MM.1S (cell line): ENCODE measurements at regions not wholly inside any gene's neighbourhood (a gene's known extent, or its start where the extent isn't known, plus 50 kb on each side); places are given as distances from the start of the nearest gene placed in this dataset.

Experiments
- CTCF ChIP-seq: fragments of 300-600 bp; sonication (generic); IDR thresholded peaks from 2 replicates; pipeline ENCODE4 v1.5.1; 2016; ENCODE audit warnings: antibody characterized with exemption, low read length, mixed read lengths
- EZH2 ChIP-seq: fragments of 300-600 bp; sonication (generic); optimal IDR thresholded peaks from 2 replicates; pipeline ENCODE3; 2017; ENCODE audit warnings: low read depth, mild to moderate bottlenecking, antibody characterized with exemption, low read length, mixed read lengths
- EZH2phosphoT487 ChIP-seq: fragments of 300-600 bp; sonication (generic); IDR thresholded peaks from 2 replicates; pipeline ENCODE4 v1.6.1; 2018; ENCODE audit warnings: antibody characterized with exemption, low read length

GRCh38 chr2:239600650-239601049 lies 199.8 kb upstream of the HDAC4 start:
- TF ChIP-seq CTCF (no peak), EZH2 (no peak), EZH2phosphoT487 (no peak)
